Uterus (tissue), 3 donors: ENCODE measurements at regions not wholly inside any gene's neighbourhood (a gene's known extent, or its start where the extent isn't known, plus 50 kb on each side); places are given as distances from the start of the nearest gene placed in this dataset.
"Not testable (repeated sequence)": the region's sequence is repeated elsewhere in the genome, so short reads cannot be mapped to it uniquely, and the experiment has no call there.

Experiments
- DNase-seq, 2 donors: peaks; one replicate each; pipeline ENCODE4 v3.0.0-alpha.2; 2019 to 2020
- H3K27ac ChIP-seq, 2 donors: fragments of 200-600 bp; sonication (generic); 1 replicate in 1 of 2; 2 replicates in 1 of 2; pipeline ENCODE4 v1.5.1; 2016 to 2018
- H3K27me3 ChIP-seq, 2 donors: fragments of 200-600 bp; sonication (generic); one replicate each; pipeline ENCODE4 v1.5.1; 2018 to 2019; ENCODE audit warnings: control low read depth in 1 of 2
- H3K36me3 ChIP-seq, 2 donors: fragments of 200-600 bp; sonication (generic); one replicate each; pipeline ENCODE4 v1.5.1; 2019; ENCODE audit warnings: control low read depth in 1 of 2
- H3K4me1 ChIP-seq, 2 donors: fragments of 200-600 bp; sonication (generic); one replicate each; pipeline ENCODE4 v1.5.1; 2018 to 2019; ENCODE audit warnings: control low read depth in 1 of 2
- H3K4me3 ChIP-seq, 2 donors: fragments of 200-600 bp; sonication (generic); 1 replicate in 1 of 2; 2 replicates in 1 of 2; pipeline ENCODE4 v1.5.1; 2018 to 2019; ENCODE audit warnings: mild to moderate bottlenecking in 1 of 2
- H3K9me3 ChIP-seq, 2 donors: fragments of 200-600 bp; sonication (generic); one replicate each; pipeline ENCODE4 v1.5.1; 2019; ENCODE audit warnings: control low read depth in 1 of 2
- POLR2A ChIP-seq, 2 donors: fragments of 450-650 bp; IDR thresholded peaks; one replicate each; pipeline ENCODE4 v1.6.1; 2016; ENCODE audit warnings: antibody characterized with exemption in 2 of 2, mild to moderate bottlenecking in 1 of 2, moderate library complexity in 1 of 2
- intact Hi-C: fragments of 100-400 bp; cut with DNase I; formaldehyde crosslinking; loops from one replicate; pipeline ENCODE4 v1.15.1; 2023; ENCODE audit warnings: low total_unique reads
- TF ChIP-seq, protein P1 (sequence below), 4 experiments: fragments of 200-600 bp in 2 of 4; fragments of 450-650 bp in 2 of 4; sonication (generic) in 2 of 4; IDR thresholded peaks; one replicate each; pipeline ENCODE4 v1.5.1; 2016 to 2019; ENCODE audit warnings: antibody characterized with exemption in 4 of 4, mild to moderate bottlenecking in 2 of 4, moderate library complexity in 1 of 4
- donor health status: DM: yes; HTN: yes; CAD: no.

- Histone ChIP-seq H3K36me3 (no peaks in the 10 kb centered on the region), H3K4me3 (no peak overlapping the region), H3K9me3 (no peaks in the 10 kb centered on the region), H3K4me1 (no peaks in the 10 kb centered on the region), H3K27me3 (no peaks in the 10 kb centered on the region), H3K27ac (no peak overlapping the region)
- intact Hi-C loops, result no loop called here
- DNase-seq, result no peak
- TF ChIP-seq POLR2A (IDR thresholded peaks at IDR 0.05), result no peak
- TF ChIP-seq, protein P1, sequence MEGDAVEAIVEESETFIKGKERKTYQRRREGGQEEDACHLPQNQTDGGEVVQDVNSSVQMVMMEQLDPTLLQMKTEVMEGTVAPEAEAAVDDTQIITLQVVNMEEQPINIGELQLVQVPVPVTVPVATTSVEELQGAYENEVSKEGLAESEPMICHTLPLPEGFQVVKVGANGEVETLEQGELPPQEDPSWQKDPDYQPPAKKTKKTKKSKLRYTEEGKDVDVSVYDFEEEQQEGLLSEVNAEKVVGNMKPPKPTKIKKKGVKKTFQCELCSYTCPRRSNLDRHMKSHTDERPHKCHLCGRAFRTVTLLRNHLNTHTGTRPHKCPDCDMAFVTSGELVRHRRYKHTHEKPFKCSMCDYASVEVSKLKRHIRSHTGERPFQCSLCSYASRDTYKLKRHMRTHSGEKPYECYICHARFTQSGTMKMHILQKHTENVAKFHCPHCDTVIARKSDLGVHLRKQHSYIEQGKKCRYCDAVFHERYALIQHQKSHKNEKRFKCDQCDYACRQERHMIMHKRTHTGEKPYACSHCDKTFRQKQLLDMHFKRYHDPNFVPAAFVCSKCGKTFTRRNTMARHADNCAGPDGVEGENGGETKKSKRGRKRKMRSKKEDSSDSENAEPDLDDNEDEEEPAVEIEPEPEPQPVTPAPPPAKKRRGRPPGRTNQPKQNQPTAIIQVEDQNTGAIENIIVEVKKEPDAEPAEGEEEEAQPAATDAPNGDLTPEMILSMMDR (IDR thresholded peaks at IDR 0.05), result no peak
These were observed 403.8 kb upstream of the FAT1 start for GRCh38 chr4:187127456-187127855.

DNA sequence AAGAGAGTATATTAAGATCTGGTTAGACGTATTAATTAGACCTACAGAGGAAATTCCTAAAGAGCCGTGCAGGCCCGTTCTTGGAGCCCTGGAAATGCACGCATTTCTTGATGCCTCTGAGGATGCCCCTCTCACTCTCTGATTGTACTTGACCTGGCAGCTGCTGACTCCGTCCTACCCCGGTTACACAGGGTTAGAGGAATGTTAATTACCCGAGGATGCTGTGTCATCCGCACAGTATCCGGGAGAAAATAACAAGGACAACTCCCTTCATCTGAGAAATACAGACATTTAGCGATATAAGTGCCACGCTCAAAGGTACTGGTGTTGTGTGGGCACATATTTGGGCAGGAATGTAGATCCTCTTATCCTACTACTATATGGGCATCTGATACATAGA lies 404.6 kb upstream of the FAT1 start:
- Histone ChIP-seq H3K4me3 (no peak overlapping the region), H3K27me3 (no peaks in the 10 kb centered on the region), H3K9me3 (no peaks in the 10 kb centered on the region), H3K36me3 (no peaks in the 10 kb centered on the region), H3K4me1 (no peaks in the 10 kb centered on the region), H3K27ac (no peak overlapping the region)
- TF ChIP-seq POLR2A (IDR thresholded peaks at IDR 0.05), result no peak
- TF ChIP-seq, protein P1 (IDR thresholded peaks at IDR 0.05), result no peak
- DNase-seq, result no peak
- intact Hi-C loops, result no loop called here

GRCh38 chr4:187128976-187129375 lies 405.3 kb upstream of the FAT1 start:
- TF ChIP-seq POLR2A (IDR thresholded peaks at IDR 0.05), result no peak
- TF ChIP-seq, protein P1 (IDR thresholded peaks at IDR 0.05), result no peak
- Histone ChIP-seq H3K27me3 (no peaks in the 10 kb centered on the region), H3K27ac (no peak overlapping the region), H3K4me1 (no peaks in the 10 kb centered on the region), H3K4me3 (no peak overlapping the region), H3K9me3 (no peaks in the 10 kb centered on the region), H3K36me3 (no peaks in the 10 kb centered on the region)
- DNase-seq, result no peak
- intact Hi-C loops, result no loop called here

DNA sequence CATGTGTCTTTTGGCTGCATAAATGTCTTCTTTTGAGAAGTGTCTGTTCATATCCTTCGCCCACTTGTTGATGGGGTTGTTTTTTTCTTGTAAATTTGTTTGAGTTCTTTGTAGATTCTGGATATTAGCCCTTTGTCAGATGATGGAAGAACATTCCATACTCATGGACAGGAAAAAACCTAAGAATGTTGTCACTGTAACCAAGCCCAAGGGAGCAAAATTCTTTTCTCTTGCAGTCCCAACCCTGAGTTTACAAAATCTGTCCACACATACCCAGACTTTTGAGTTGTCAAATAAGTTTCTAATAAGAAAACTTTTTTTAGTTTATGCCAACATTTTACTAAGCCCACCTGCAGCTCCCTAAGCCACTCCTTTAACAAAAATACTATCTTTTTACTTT lies 408.2 kb upstream of the FAT1 start:
- DNase-seq, H3K4me3 ChIP-seq, H3K4me1 ChIP-seq, H3K27me3 ChIP-seq, intact Hi-C loops, H3K9me3 ChIP-seq, H3K36me3 ChIP-seq, H3K27ac ChIP-seq: not testable (repeated sequence)

DNA sequence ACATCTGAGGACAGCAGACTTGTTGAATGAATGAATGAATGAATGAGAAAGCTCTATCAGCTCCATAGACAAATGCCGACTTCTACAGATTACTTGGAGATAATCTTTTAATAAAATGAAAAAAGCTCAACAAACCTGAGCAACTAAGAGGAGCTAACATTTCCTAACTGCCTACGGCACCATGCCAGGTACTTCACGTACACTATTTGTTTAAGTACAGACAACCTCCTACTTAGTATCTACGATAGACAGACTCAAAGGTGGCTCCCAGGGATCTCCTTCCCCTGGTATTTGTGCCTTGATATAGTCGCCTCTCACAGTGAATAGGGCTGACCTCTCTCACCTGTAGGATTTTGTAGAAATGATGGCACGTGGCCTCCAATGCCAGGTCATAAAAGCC lies 412.2 kb upstream of the FAT1 start:
- intact Hi-C loops, result no loop called here
- no peaks in the 10 kb centered on the region for H3K9me3 ChIP-seq

GRCh38 chr4:187139141-187139540 lies 415.5 kb upstream of the FAT1 start:
- no peak for DNase-seq
- intact Hi-C loops, result no loop called here
- no peak for TF ChIP-seq POLR2A (IDR thresholded peaks at IDR 0.05)
- TF ChIP-seq, protein P1 (IDR thresholded peaks at IDR 0.05), result no peak
- H3K4me3 ChIP-seq, result no peak overlapping the region
- H3K4me1 ChIP-seq, result no peaks in the 10 kb centered on the region
- no peaks in the 10 kb centered on the region for H3K9me3 ChIP-seq
- no peaks in the 10 kb centered on the region for H3K36me3 ChIP-seq
- H3K27ac ChIP-seq, result no peak overlapping the region
- no peaks in the 10 kb centered on the region for H3K27me3 ChIP-seq

More for the DNA sequence above, 412.2 kb upstream of the FAT1 start:
- Histone ChIP-seq H3K4me1 (no peaks in the 10 kb centered on the region), H3K36me3 (no peaks in the 10 kb centered on the region), H3K27ac (no peak overlapping the region), H3K27me3 (no peaks in the 10 kb centered on the region), H3K4me3 (no peak overlapping the region)
- TF ChIP-seq POLR2A (IDR thresholded peaks at IDR 0.05), result no peak
- TF ChIP-seq, protein P1 (IDR thresholded peaks at IDR 0.05), result no peak
- no peak for DNase-seq
